SK-N-SH treated with all-trans-retinoic acid at 6 μM for 48 hours (cell line): ENCODE measurements at regions not wholly inside any gene's neighbourhood (a gene's known extent, or its start where the extent isn't known, plus 50 kb on each side); places are given as distances from the start of the nearest gene placed in this dataset.

Source experiments
- ATAC-seq: fragments of 200-7000 bp; cut with Tn5 transposase; 3 replicates; pipeline ENCODE4 v1.9.1; 2020; ENCODE audit warnings: mild to moderate bottlenecking, moderate library complexity
- ARNTL ChIP-seq: fragments of 450-650 bp; formaldehyde crosslinking; IDR thresholded peaks from 2 replicates; pipeline ENCODE4 v1.5.0; 2020; ENCODE audit warnings: low read depth, mild to moderate bottlenecking, moderate library complexity, borderline replicate concordance
- BACH2 ChIP-seq: fragments of 250-450 bp; sonication (Bioruptor Pico); IDR thresholded peaks from 2 replicates; pipeline ENCODE4 v1.9.0; 2021; ENCODE audit warnings: mild to moderate bottlenecking, borderline replicate concordance
- CREB5 ChIP-seq: fragments of 250-450 bp; sonication (Bioruptor Pico); IDR thresholded peaks from 2 replicates; pipeline ENCODE4 v1.5.1; 2020; ENCODE audit warnings: low read depth, mild to moderate bottlenecking, moderate library complexity
- CSDC2 ChIP-seq: fragments of 250-450 bp; sonication (Bioruptor Pico); IDR thresholded peaks from 2 replicates; pipeline ENCODE4 v1.5.0; 2020; ENCODE audit warnings: mild to moderate bottlenecking, moderate library complexity
- CSRNP3 ChIP-seq: fragments of 250-450 bp; sonication (Bioruptor Pico); IDR thresholded peaks from 2 replicates; pipeline ENCODE4 v1.5.1; 2021; ENCODE audit warnings: mild to moderate bottlenecking, moderate library complexity
- ESRRG ChIP-seq: fragments of 250-450 bp; sonication (Bioruptor Pico); IDR thresholded peaks from 2 replicates; pipeline ENCODE4 v1.6.1; 2021; ENCODE audit warnings: mild to moderate bottlenecking
- GLIS3 ChIP-seq: fragments of 250-450 bp; sonication (Bioruptor Pico); IDR thresholded peaks from 2 replicates; pipeline ENCODE4 v1.5.0; 2020; ENCODE audit warnings: mild to moderate bottlenecking, moderate library complexity
- ISL1 ChIP-seq: fragments of 250-450 bp; sonication (Bioruptor Pico); IDR thresholded peaks from 2 replicates; pipeline ENCODE4 v2.1.2; 2022; ENCODE audit warnings: mild to moderate bottlenecking, moderate library complexity
- OSR1 ChIP-seq: fragments of 250-450 bp; sonication (Bioruptor Pico); IDR thresholded peaks from 2 replicates; pipeline ENCODE4 v1.8.0; 2022; ENCODE audit warnings: moderate library complexity, mild to moderate bottlenecking, inconsistent platforms
- PATZ1 ChIP-seq: fragments of 250-450 bp; sonication (Bioruptor Pico); IDR thresholded peaks from 2 replicates; pipeline ENCODE4 v1.8.0; 2020; ENCODE audit warnings: mild to moderate bottlenecking, moderate library complexity, borderline replicate concordance
- POU6F1 ChIP-seq: fragments of 250-450 bp; sonication (Bioruptor Pico); IDR thresholded peaks from 2 replicates; pipeline ENCODE4 v1.8.0; 2021; ENCODE audit warnings: low read depth, mild to moderate bottlenecking, moderate library complexity, borderline replicate concordance
- PPARA ChIP-seq: fragments of 250-450 bp; sonication (Bioruptor Pico); IDR thresholded peaks from 2 replicates; pipeline ENCODE4 v1.5.0; 2020; ENCODE audit warnings: mild to moderate bottlenecking, borderline replicate concordance
- RARB ChIP-seq: fragments of 250-450 bp; sonication (Bioruptor Pico); IDR thresholded peaks from 2 replicates; pipeline ENCODE4 v1.8.0; 2021; ENCODE audit warnings: mild to moderate bottlenecking, moderate library complexity
- SNAI2 ChIP-seq: fragments of 250-450 bp; sonication (Bioruptor Pico); IDR thresholded peaks from 2 replicates; pipeline ENCODE4 v1.5.0; 2020; ENCODE audit warnings: mild to moderate bottlenecking, moderate library complexity
- TCF4 ChIP-seq: fragments of 250-450 bp; sonication (Bioruptor Pico); IDR thresholded peaks from 2 replicates; pipeline ENCODE4 v1.8.0; 2021; ENCODE audit warnings: mild to moderate bottlenecking, moderate library complexity, borderline replicate concordance
- TOX ChIP-seq: fragments of 250-450 bp; sonication (Bioruptor Pico); IDR thresholded peaks from 2 replicates; pipeline ENCODE4 v1.8.0; 2021; ENCODE audit warnings: mild to moderate bottlenecking, moderate library complexity, borderline replicate concordance
- ZC3H10 ChIP-seq: fragments of 250-450 bp; sonication (Bioruptor Pico); IDR thresholded peaks from 2 replicates; pipeline ENCODE4 v1.5.1; 2021; ENCODE audit warnings: mild to moderate bottlenecking, moderate library complexity
- ZFP3 ChIP-seq: fragments of 250-450 bp; sonication (Bioruptor Pico); IDR thresholded peaks from 2 replicates; pipeline ENCODE4 v1.5.0; 2020; ENCODE audit warnings: mild to moderate bottlenecking, moderate library complexity
- ZNF565 ChIP-seq: fragments of 450-650 bp; formaldehyde crosslinking; conservative IDR thresholded peaks from 2 replicates; pipeline ENCODE4 v1.5.0; 2020; ENCODE audit warnings: low read depth, mild to moderate bottlenecking, moderate library complexity
- ZNF70 ChIP-seq: fragments of 450-650 bp; formaldehyde crosslinking; IDR thresholded peaks from 2 replicates; pipeline ENCODE4 v1.5.0; 2020; ENCODE audit warnings: mild to moderate bottlenecking, moderate library complexity
- ZNF8 ChIP-seq: fragments of 450-650 bp; formaldehyde crosslinking; IDR thresholded peaks from 2 replicates; pipeline ENCODE4 v1.5.0; 2020; ENCODE audit warnings: mild to moderate bottlenecking, moderate library complexity

GRCh38 chr21:28179136-28179535 is 813.5 kb downstream of the LTN1 start:
- no peak for ATAC-seq
- no peak for TF ChIP-seq CREB5 (CRISPR knock-in tag)
- no peak for TF ChIP-seq TOX (CRISPR knock-in tag)
- no peak for TF ChIP-seq BACH2
- no peak for TF ChIP-seq OSR1 (CRISPR knock-in tag)
- no peak for TF ChIP-seq RARB
- TF ChIP-seq TCF4 (CRISPR knock-in tag) = no peak
- no peak for TF ChIP-seq POU6F1
- TF ChIP-seq GLIS3 (CRISPR knock-in tag) = no peak
- TF ChIP-seq ZNF70 (CRISPR knock-in tag) = no peak
- TF ChIP-seq ZNF565 (CRISPR knock-in tag) = no peak
- no peak for TF ChIP-seq CSDC2 (CRISPR knock-in tag)
- no peak for TF ChIP-seq ARNTL (CRISPR knock-in tag)
- TF ChIP-seq CSRNP3 (CRISPR knock-in tag) = no peak
- TF ChIP-seq ISL1 (CRISPR knock-in tag) = no peak
- no peak for TF ChIP-seq ZC3H10 (CRISPR knock-in tag)
- no peak for TF ChIP-seq PPARA (CRISPR knock-in tag)
- TF ChIP-seq ZNF8 (CRISPR knock-in tag) = no peak

GRCh38 chr21:28177124-28177523 is 815.6 kb downstream of the LTN1 start:
- ATAC-seq = no peak
- TF ChIP-seq ZC3H10 (CRISPR knock-in tag) = no peak
- no peak for TF ChIP-seq CSDC2 (CRISPR knock-in tag)
- no peak for TF ChIP-seq ZNF70 (CRISPR knock-in tag)
- no peak for TF ChIP-seq GLIS3 (CRISPR knock-in tag)
- no peak for TF ChIP-seq ISL1 (CRISPR knock-in tag)

- TF ChIP-seq RARB = no peak
- TF ChIP-seq PPARA (CRISPR knock-in tag) = no peak
- TF ChIP-seq TCF4 (CRISPR knock-in tag) = no peak
- no peak for TF ChIP-seq GLIS3 (CRISPR knock-in tag)
- TF ChIP-seq ZNF565 (CRISPR knock-in tag) = no peak
- no peak for TF ChIP-seq ZNF8 (CRISPR knock-in tag)
- TF ChIP-seq OSR1 (CRISPR knock-in tag) = no peak
- TF ChIP-seq ZNF70 (CRISPR knock-in tag) = no peak
- ATAC-seq = no peak
Measured at GRCh38 chr21:28174701-28175100, 818.0 kb downstream of the LTN1 start.

GRCh38 chr21:28174006-28174405 is 818.7 kb downstream of the LTN1 start:
- no peak for ATAC-seq
- no peak for TF ChIP-seq CREB5 (CRISPR knock-in tag)
- no peak for TF ChIP-seq ZC3H10 (CRISPR knock-in tag)
- no peak for TF ChIP-seq TOX (CRISPR knock-in tag)
- TF ChIP-seq OSR1 (CRISPR knock-in tag) = no peak
- TF ChIP-seq POU6F1 = no peak
- no peak for TF ChIP-seq CSRNP3 (CRISPR knock-in tag)
- no peak for TF ChIP-seq PATZ1 (CRISPR knock-in tag)
- TF ChIP-seq ZFP3 = no peak
- no peak for TF ChIP-seq ZNF70 (CRISPR knock-in tag)
- no peak for TF ChIP-seq SNAI2
- no peak for TF ChIP-seq ZNF8 (CRISPR knock-in tag)
- no peak for TF ChIP-seq ARNTL (CRISPR knock-in tag)
- TF ChIP-seq ESRRG (CRISPR knock-in tag) = no peak
- TF ChIP-seq RARB = no peak
